IPS DF 6.9 (cell line): ENCODE measurements at regions not wholly inside any gene's neighbourhood (a gene's known extent, or its start where the extent isn't known, plus 50 kb on each side); places are given as distances from the start of the nearest gene placed in this dataset.

Experiments
- DNase-seq: peaks from one replicate; pipeline ENCODE4 v3.0.0-alpha.2; 2013; ENCODE audit warnings: low read depth, low spot score
- H3K27ac ChIP-seq: one replicate; pipeline ENCODE4 v1.5.1; 2013; ENCODE audit warnings: low read length, control low read depth
- H3K27me3 ChIP-seq: 2 replicates; pipeline ENCODE4 v1.6.1; 2013; ENCODE audit warnings: mild to moderate bottlenecking, low read length; ENCODE audit not compliant: control insufficient read depth, insufficient read depth
- H3K36me3 ChIP-seq: 2 replicates; pipeline ENCODE4 v1.6.1; 2013; ENCODE audit warnings: low read length; ENCODE audit not compliant: control insufficient read depth, insufficient read depth
- H3K4me1 ChIP-seq: 2 replicates; pipeline ENCODE4 v1.6.1; 2013; ENCODE audit warnings: low read length; ENCODE audit not compliant: control insufficient read depth, insufficient read depth
- H3K4me3 ChIP-seq: 2 replicates; pipeline ENCODE4 v1.5.1; 2013; ENCODE audit warnings: mild to moderate bottlenecking, low read length
- H3K9me3 ChIP-seq: 2 replicates; pipeline ENCODE4 v1.6.1; 2013; ENCODE audit warnings: low read length, inconsistent platforms; ENCODE audit not compliant: control insufficient read depth, insufficient read depth
- WGBS: extraction: QIAGEN DNeasy Blood & Tissue Kit; methylation state at CpG from one replicate; pipeline ENCODE4 v1.1.7; 2013; ENCODE audit warnings: mixed read lengths, missing lambda C conversion rate; ENCODE audit not compliant: insufficient read length, insufficient coverage; 5-methylcytosine and 5-hydroxymethylcytosine counted together

- H3K27me3 ChIP-seq, result no peaks in the 10 kb centered on the region
- no peak for DNase-seq
- WGBS, result no CpG with 5 or more reads among the region's 8 CpGs
- H3K9me3 ChIP-seq, result no peaks in the 10 kb centered on the region
- H3K27ac ChIP-seq, result no peak overlapping the region
- no peaks in the 10 kb centered on the region for H3K36me3 ChIP-seq
- no peaks in the 10 kb centered on the region for H3K4me1 ChIP-seq
- H3K4me3 ChIP-seq, result no peak overlapping the region
Observed at GRCh38 chr3:159902546-159903314, 85.9 kb upstream of the IL12A start.

DNA sequence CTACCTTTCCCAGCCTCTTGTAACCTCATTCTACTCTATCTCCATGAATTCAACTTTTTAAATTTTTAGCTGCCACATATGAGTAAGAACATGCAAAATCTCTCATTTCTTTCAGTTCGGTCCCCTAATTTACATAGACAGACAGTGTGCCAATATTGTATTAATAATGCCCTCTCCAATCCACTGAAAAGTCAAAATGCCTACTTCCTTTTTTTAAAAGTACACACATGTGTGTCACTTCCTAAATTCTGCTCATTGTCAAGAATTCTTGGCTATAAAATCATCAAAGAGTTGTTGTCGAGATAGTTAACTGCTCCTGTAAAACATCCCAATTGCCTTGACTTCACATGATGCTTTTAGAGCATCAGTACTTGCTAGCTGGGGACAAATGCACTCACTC, 84.2 kb upstream of the IL12A start:
- Histone ChIP-seq H3K4me3 (no peak overlapping the region), H3K4me1 (no peaks in the 10 kb centered on the region), H3K36me3 (no peaks in the 10 kb centered on the region), H3K27me3 (no peaks in the 10 kb centered on the region), H3K9me3 (no peaks in the 10 kb centered on the region), H3K27ac (no peak overlapping the region)
- no peak for DNase-seq
- no CpG with 5 or more reads among the region's 2 CpGs for WGBS

DNA sequence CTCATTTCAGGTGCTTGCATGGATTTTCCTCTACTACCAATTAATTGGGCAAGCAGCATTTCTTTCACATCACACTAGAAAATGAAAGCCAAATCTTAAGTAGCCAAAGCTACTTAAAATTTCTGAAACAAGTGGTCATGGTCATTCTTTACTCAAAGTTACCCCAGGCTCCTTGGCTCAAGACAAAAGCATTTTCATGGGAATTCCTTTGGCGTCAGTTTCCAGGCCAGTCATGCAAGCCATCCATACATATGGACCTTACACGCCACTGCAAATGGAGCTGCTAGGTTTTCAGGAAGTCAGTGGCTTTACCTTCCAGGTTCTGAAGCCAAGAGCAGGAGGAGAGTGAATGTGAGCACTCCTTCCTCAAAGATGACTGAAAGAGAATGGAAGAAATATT, 83.7 kb upstream of the IL12A start:
- DNase-seq, result no peak
- WGBS, result no CpG with 5 or more reads among the region's 2 CpGs
- no peaks in the 10 kb centered on the region for H3K4me1 ChIP-seq
- H3K27ac ChIP-seq, result no peak overlapping the region
- H3K36me3 ChIP-seq, result no peaks in the 10 kb centered on the region
- H3K27me3 ChIP-seq, result no peaks in the 10 kb centered on the region
- no peak overlapping the region for H3K4me3 ChIP-seq
- no peaks in the 10 kb centered on the region for H3K9me3 ChIP-seq

DNA sequence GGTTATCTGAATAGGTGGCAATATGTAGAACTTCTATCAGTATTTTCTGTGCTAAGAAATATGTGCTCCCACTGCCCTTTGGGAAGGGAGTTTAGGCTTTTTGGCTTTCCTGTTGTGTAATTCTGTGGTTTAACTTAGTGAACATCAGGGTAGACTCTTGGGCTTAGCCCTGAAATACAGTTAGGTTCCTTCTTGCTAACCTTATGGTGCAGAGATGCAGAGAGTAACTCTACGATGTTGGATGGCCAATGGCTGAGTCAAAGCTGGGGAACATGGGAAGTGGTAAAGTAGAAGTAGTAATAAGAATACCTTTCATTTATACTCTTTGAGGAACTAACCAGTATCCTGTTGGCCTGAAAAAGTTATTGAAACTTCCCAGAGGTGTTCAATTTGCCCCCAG, 80.8 kb upstream of the IL12A start:
- DNase-seq, result no peak
- H3K4me1 ChIP-seq, result no peaks in the 10 kb centered on the region
- H3K27ac ChIP-seq, result no peak overlapping the region
- WGBS, result no CpG with 5 or more reads among the region's 1 CpG
- no peaks in the 10 kb centered on the region for H3K27me3 ChIP-seq
- no peaks in the 10 kb centered on the region for H3K9me3 ChIP-seq
- H3K4me3 ChIP-seq, result no peak overlapping the region
- H3K36me3 ChIP-seq, result no peaks in the 10 kb centered on the region

DNA sequence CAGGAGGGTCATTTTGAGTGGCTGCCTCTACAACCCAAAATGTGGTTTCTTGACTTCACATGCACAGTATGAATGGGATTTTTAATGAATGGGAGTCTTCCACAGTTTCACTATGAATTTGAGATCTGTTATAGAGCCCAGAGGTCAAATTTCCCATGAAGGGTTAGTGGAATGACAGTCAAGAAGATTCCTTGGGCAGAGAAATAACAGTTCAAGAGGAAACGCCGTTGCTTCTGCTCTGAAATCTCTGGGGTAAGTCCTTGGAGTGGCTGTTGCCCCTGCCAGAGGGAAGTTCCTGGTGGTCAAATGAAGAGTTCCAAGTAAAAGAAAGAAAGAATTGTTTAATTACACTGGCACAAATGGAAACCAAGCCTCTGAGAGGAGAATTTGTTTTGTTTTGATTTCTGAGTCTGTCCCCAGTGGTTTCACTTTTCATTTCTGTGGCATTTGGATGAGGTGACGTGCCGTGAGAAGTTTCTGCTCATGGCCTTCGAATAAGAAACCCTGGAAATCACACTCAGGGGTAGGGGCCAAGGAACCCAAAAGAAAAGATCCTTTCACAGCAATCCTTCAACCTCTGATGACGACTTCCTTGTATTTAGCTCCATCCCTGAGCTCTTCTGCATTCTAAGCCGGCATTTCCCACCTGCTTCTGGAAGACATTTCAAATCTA, 77.5 kb upstream of the IL12A start:
- Histone ChIP-seq H3K4me3 (no peak overlapping the region), H3K9me3 (no peaks in the 10 kb centered on the region), H3K4me1 (no peaks in the 10 kb centered on the region), H3K27ac (no peak overlapping the region), H3K36me3 (no peaks in the 10 kb centered on the region), H3K27me3 (no peaks in the 10 kb centered on the region)
- WGBS, result no CpG with 5 or more reads among the region's 7 CpGs
- no peak for DNase-seq

- Histone ChIP-seq H3K36me3 (no peaks in the 10 kb centered on the region), H3K27me3 (no peaks in the 10 kb centered on the region), H3K9me3 (no peaks in the 10 kb centered on the region), H3K4me1 (no peaks in the 10 kb centered on the region), H3K4me3 (no peak overlapping the region), H3K27ac (no peak overlapping the region)
- no peak for DNase-seq
- WGBS, result no CpG with 5 or more reads among the region's 2 CpGs
Observed at GRCh38 chr3:159911664-159912037, 77.0 kb upstream of the IL12A start.

DNA sequence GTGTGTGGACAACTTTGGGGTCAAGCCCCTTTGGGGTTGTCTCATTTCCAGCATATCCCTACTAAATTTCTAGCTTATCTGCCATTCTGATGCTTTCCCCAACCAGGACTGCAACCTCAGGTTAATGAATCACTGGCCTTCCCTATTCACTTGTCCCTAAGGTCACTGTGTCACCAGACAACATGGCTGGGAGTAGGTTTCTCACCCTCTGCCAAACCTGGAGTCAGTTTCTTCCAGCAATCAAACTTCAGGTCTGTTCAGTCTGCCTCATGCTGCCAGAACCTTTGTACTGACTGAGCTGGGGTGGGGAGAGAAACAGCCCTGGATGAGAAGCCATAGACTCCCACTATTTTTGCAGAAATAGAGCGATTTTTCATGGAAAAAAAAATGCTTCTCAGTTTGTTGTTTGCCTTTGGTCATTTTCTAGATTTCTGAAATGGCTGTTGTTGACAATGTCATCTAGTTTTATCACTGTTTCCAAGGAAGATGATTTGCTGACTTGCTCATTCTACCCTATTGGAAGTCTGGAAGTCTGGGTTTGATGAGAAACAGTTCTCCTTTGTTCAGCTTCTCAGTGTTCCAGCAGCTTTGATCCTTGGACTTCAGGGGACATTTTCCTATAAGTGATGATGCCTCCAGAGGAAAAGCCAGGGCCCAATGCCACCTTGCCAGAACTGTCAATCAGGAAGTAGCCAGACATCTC, 74.8 kb upstream of the IL12A start:
- Histone ChIP-seq H3K4me1 (no peaks in the 10 kb centered on the region), H3K27me3 (no peaks in the 10 kb centered on the region), H3K36me3 (no peaks in the 10 kb centered on the region), H3K9me3 (no peaks in the 10 kb centered on the region), H3K27ac (no peak overlapping the region), H3K4me3 (no peak overlapping the region)
- no CpG with 5 or more reads among the region's 1 CpG for WGBS
- DNase-seq, result no peak

GRCh38 chr3:159914426-159914825, 74.2 kb upstream of the IL12A start:
- Histone ChIP-seq H3K4me3 (no peak overlapping the region), H3K9me3 (no peaks in the 10 kb centered on the region), H3K36me3 (no peaks in the 10 kb centered on the region), H3K27me3 (no peaks in the 10 kb centered on the region), H3K4me1 (no peaks in the 10 kb centered on the region), H3K27ac (no peak overlapping the region)
- no peak for DNase-seq
- no CpG with 5 or more reads among the region's 3 CpGs for WGBS

DNA sequence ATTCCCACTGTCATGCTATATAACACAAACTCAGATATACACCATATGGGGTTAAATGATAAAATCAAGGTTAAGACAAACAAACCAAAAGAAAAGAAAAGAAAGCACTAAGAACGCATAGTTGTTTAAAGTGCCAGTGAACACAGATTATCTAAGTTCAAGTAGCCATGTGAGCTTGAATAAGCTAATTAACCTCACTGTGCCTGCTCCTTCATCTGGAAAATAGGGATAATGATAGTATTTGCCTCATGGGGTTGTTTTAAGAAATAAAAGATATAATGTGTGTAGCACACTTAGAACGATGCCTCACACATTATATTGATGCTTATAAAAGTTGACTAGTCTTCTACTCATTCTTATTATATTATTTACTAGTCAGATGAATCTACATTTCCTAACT, 72.6 kb upstream of the IL12A start:
- H3K27ac ChIP-seq, result no peak overlapping the region
- no peak for DNase-seq
- H3K4me3 ChIP-seq, result no peak overlapping the region
- no CpG with 5 or more reads among the region's 2 CpGs for WGBS
- no peaks in the 10 kb centered on the region for H3K36me3 ChIP-seq
- H3K4me1 ChIP-seq, result no peaks in the 10 kb centered on the region
- H3K27me3 ChIP-seq, result no peaks in the 10 kb centered on the region
- H3K9me3 ChIP-seq, result no peaks in the 10 kb centered on the region

DNA sequence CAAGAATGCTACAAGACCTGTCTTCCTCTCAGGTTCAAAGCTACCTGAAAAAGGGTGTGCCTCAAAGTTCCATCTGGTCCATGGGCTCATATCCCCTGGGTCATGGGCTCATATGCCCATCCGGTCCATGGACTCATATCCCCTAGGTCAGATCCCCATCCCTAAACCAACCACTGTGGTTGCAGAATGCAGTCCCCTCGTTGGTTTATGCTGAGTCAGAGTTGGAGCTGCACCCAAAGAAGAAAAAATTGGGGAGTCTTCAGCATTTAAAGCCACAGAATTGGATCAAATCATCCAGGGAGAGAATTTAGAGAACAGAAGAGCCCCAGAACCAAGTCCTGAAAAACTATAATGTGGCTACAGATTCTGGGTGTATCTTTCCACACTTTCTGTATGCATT, 71.5 kb upstream of the IL12A start:
- Histone ChIP-seq H3K4me3 (no peak overlapping the region), H3K9me3 (no peaks in the 10 kb centered on the region), H3K27me3 (no peaks in the 10 kb centered on the region), H3K4me1 (no peaks in the 10 kb centered on the region), H3K27ac (no peak overlapping the region), H3K36me3 (no peaks in the 10 kb centered on the region)
- DNase-seq, result no peak
- WGBS, result no CpG with 5 or more reads among the region's 2 CpGs
